ENCODE measurements at regions not wholly inside any gene's neighbourhood (a gene's known extent, or its start where the extent isn't known, plus 50 kb on each side); places are given as distances from the start of the nearest gene placed in this dataset.
A peak's percentile ranks its signal among the peaks of the same experiment; 100 is the strongest.
"Not testable (repeated sequence)": the region's sequence is repeated elsewhere in the genome, so short reads cannot be mapped to it uniquely, and the experiment has no call there.

- DNase-seq = no peak
These were observed 56.4 kb downstream of the FOXF2 start for GRCh38 chr6:1445650-1446330.

GRCh38 chr6:1449896-1450295 lies 60.5 kb downstream of the FOXF2 start:
- DNase-seq = no peak

GRCh38 chr6:1453024-1453423 lies 63.6 kb downstream of the FOXF2 start:
- DNase-seq = no peak

- DNase-seq = not testable (repeated sequence)
These were observed 67.4 kb downstream of the FOXF2 start for GRCh38 chr6:1456816-1457215.

- DNase-seq = no peak
These were observed 71.8 kb downstream of the FOXF2 start for GRCh38 chr6:1461207-1461606.

- no peak for DNase-seq
These were observed 72.4 kb downstream of the FOXF2 start for GRCh38 chr6:1461736-1462135.

- no peak for DNase-seq
These were observed 73.9 kb downstream of the FOXF2 start for GRCh38 chr6:1463275-1463674.

GRCh38 chr6:1463751-1464426 lies 74.5 kb downstream of the FOXF2 start:
- DNase-seq = no peak

GRCh38 chr6:1464781-1465370 lies 75.5 kb downstream of the FOXF2 start:
- DNase-seq = peak; percentile 71

GRCh38 chr6:1468126-1468525 lies 78.8 kb downstream of the FOXF2 start:
- no peak for DNase-seq

- DNase-seq = no peak
These were observed 80.7 kb downstream of the FOXF2 start for GRCh38 chr6:1470040-1470439.

- no peak for DNase-seq
These were observed 83.3 kb downstream of the FOXF2 start for GRCh38 chr6:1472643-1473042.

GRCh38 chr6:1473166-1473565 lies 83.8 kb downstream of the FOXF2 start:
- no peak for DNase-seq

- no peak for DNase-seq
These were observed 84.2 kb downstream of the FOXF2 start for GRCh38 chr6:1473598-1473997.

GRCh38 chr6:1474205-1474604 lies 84.8 kb downstream of the FOXF2 start:
- DNase-seq = no peak

GRCh38 chr6:1475174-1475573 lies 85.8 kb downstream of the FOXF2 start:
- DNase-seq = no peak

- no peak for DNase-seq
These were observed 88.2 kb downstream of the FOXF2 start for GRCh38 chr6:1477432-1478090.

GRCh38 chr6:1478163-1478826 lies 88.9 kb downstream of the FOXF2 start:
- DNase-seq = not testable (repeated sequence)

GRCh38 chr6:1479095-1479494 lies 89.7 kb downstream of the FOXF2 start:
- no peak for DNase-seq

- no peak for DNase-seq
These were observed 90.3 kb downstream of the FOXF2 start for GRCh38 chr6:1479601-1480221.

- DNase-seq = no peak
These were observed 91.9 kb downstream of the FOXF2 start for GRCh38 chr6:1481286-1481685.

- no peak for DNase-seq
These were observed 93.2 kb downstream of the FOXF2 start for GRCh38 chr6:1482381-1483166.
